Activated CD4-positive, alpha-beta T cell treated with anti-CD3 and anti-CD28 coated beads, Interleukin-2, amount 10 ng/mL, durations not matched to agents 24 days and 14 days (primary cell): ENCODE measurements at regions not wholly inside any gene's neighbourhood (a gene's known extent, or its start where the extent isn't known, plus 50 kb on each side); places are given as distances from the start of the nearest gene placed in this dataset.
A peak's percentile ranks its signal among the peaks of the same experiment; 100 is the strongest.
"Not testable (repeated sequence)": the region's sequence is repeated elsewhere in the genome, so short reads cannot be mapped to it uniquely, and the experiment has no call there.

Experiments
- DNase-seq: peaks from one replicate; pipeline ENCODE4 v3.0.0; 2022
- H3K27ac Mint-ChIP-seq: one replicate; pipeline ENCODE4 v1.8.0; 2022; ENCODE audit warnings: mild to moderate bottlenecking, mixed read lengths
- H3K27me3 Mint-ChIP-seq: one replicate; pipeline ENCODE4 v1.8.0; 2022; ENCODE audit warnings: mixed read lengths
- H3K36me3 Mint-ChIP-seq: one replicate; pipeline ENCODE4 v1.8.0; 2022; ENCODE audit warnings: low read depth, mild to moderate bottlenecking, mixed read lengths
- H3K4me1 Mint-ChIP-seq: one replicate; pipeline ENCODE4 v1.8.0; 2021; ENCODE audit warnings: mixed read lengths
- H3K4me3 Mint-ChIP-seq: one replicate; pipeline ENCODE4 v1.8.0; 2022; ENCODE audit warnings: mild to moderate bottlenecking, moderate library complexity, mixed read lengths
- H3K9me3 Mint-ChIP-seq: one replicate; pipeline ENCODE4 v1.8.0; 2021; ENCODE audit warnings: mixed read lengths
- intact Hi-C: fragments of 100-400 bp; cut with micrococcal nuclease; formaldehyde crosslinking; loops from one replicate; pipeline ENCODE4 v1.15.1; 2023

DNA sequence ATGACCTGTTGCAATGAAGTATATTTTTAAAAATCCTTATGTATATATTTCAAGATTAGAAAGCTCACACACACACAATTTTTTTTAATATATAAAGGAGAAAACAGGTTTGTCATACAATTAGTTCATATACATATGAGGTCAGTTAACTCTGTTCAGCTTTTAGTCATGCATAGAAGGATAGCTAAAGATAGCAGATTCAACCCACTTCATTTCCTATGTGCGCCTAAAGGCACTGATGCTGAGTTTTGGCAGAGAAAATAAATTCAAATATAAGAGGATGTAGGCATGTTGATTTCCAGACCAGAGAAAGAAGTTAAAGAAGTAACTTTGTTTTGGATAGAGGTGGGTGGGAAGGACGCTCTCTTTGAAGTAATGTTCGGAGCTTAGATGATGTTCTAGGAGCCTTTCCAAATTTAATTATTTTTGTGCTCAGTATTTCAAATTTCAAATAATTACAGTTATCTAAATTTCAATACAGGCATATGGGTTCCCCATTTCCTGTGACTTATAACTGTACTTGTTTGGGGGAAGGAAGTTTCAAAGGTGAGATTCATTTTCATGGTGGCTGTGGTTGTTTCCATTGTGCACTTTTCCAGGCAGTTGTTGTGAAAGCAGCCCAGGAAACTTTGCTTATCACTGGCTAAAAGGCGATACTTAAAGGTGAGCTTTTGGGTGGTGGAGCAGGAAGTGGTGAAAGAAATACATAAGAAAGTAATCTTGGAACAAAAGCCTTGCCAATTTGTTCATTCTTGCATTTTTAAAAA is 523.4 kb upstream of the FANCL start:
- Mint-ChIP-seq H3K27ac (no peak overlapping the region), H3K27me3 (peaks cover 4% of the 10 kb centered on the region), H3K36me3 (no peaks in the 10 kb centered on the region), H3K4me3 (no peak overlapping the region), H3K4me1 (no peaks in the 10 kb centered on the region), H3K9me3 (no peaks in the 10 kb centered on the region)
- DNase-seq, result no peak
- intact Hi-C loops, result no loop called here

DNA sequence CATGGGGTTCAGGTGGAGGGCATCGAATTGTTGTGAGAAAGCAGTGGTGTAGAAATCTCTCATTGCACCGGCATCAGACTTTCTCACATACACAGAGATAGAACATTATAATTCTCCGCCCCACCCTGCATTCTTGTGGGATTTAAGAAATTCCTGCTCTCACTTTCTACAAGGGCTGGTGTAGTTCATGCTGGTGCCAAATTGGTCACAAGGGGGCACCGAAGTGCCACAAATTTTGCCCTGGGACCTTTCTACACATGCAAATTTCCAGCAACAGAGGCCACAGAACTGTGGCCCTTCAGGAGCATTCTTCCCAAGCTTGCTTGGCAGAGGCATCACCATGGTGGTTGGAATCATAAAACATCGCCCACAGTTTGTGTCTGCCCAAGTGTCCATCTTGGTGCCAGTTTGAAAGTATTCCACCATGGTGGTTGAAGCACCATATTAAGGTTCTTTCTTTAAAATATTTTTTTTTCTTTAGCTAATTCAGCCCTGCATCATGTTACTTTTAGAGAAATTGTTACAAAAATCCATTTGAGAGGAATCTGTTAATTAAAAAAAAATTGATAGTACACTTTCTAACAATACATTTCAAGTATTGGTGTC is 521.2 kb upstream of the FANCL start:
- intact Hi-C loops, result no loop called here
- H3K4me3 Mint-ChIP-seq, result no peak overlapping the region

DNA sequence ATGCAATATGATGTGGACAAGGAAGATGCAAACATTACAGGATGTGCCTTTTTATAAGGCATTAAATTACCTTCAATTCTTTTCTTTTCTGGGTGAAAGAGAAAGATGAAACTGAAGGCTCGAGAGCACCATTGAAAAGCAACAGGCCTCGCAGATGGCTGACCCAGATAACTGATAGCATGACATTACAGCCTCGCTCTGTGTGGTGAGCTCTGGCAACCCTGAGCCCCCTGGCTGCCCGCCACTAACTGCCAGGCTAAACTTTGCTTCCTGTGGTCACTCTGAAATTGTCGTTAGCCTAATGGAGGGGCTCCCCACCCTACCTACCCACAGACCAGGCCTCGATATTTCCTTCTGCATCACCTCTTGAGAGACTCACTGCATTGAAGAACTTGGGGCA is 516.8 kb upstream of the FANCL start:
- no peak overlapping the region for H3K4me3 Mint-ChIP-seq
- peaks cover 4% of the 10 kb centered on the region for H3K27me3 Mint-ChIP-seq
- H3K27ac Mint-ChIP-seq, result no peak overlapping the region
- intact Hi-C loops, result no loop called here
- no peaks in the 10 kb centered on the region for H3K36me3 Mint-ChIP-seq
- H3K4me1 Mint-ChIP-seq, result no peaks in the 10 kb centered on the region
- H3K9me3 Mint-ChIP-seq, result no peaks in the 10 kb centered on the region
- no peak for DNase-seq

More for the DNA sequence above, 521.2 kb upstream of the FANCL start:
- Mint-ChIP-seq H3K4me1 (no peaks in the 10 kb centered on the region), H3K27ac (no peak overlapping the region), H3K36me3 (no peaks in the 10 kb centered on the region), H3K9me3 (no peaks in the 10 kb centered on the region), H3K27me3 (peaks cover 4% of the 10 kb centered on the region)
- DNase-seq, result peak; percentile 64

DNA sequence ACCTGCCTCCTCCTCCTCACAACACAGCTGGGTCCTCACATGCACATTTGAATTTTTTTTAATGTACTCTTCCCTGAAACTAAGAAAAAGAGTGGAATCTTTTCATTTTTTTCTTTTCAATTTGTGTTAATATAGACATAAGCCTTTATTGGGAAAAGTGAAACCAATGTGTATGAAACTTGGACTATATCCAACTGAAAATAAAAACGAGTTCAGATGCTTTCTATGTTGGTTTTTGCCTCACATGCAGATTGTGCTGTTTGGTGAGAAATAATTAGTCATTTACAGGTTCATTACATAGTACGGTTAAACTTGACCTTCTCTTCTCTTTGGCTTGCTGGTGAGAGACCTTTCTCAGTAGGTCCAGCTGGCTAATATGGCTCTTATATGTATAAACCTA is 515.2 kb upstream of the FANCL start:
- Mint-ChIP-seq H3K27ac (no peak overlapping the region), H3K4me3 (no peak overlapping the region), H3K36me3 (no peaks in the 10 kb centered on the region), H3K4me1 (no peaks in the 10 kb centered on the region), H3K9me3 (no peaks in the 10 kb centered on the region), H3K27me3 (peaks cover 1% of the 10 kb centered on the region)
- intact Hi-C loops, result no loop called here
- no peak for DNase-seq

DNA sequence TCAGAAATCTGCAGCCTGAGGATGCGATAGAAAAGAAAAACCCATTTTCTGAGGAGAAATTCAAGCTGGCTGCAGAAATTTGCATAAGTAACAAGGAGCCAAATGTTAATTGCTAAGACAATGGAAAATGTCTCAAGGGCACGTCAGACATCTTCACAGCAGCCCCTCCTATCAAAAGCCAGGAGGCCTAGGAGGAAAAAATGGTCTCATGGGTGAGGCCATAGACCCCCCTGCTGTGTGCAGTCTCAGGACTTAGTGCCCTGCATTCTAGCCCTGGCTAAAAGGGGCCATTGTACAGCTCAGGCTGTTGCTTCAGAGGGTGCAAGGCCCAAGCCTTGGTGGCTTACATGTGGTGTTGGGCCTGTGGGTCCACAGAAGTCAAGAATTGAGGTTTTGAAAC is 511.4 kb upstream of the FANCL start:
- H3K9me3 Mint-ChIP-seq, H3K36me3 Mint-ChIP-seq, H3K4me3 Mint-ChIP-seq, H3K4me1 Mint-ChIP-seq, DNase-seq, H3K27ac Mint-ChIP-seq, intact Hi-C loops, H3K27me3 Mint-ChIP-seq: not testable (repeated sequence)

DNA sequence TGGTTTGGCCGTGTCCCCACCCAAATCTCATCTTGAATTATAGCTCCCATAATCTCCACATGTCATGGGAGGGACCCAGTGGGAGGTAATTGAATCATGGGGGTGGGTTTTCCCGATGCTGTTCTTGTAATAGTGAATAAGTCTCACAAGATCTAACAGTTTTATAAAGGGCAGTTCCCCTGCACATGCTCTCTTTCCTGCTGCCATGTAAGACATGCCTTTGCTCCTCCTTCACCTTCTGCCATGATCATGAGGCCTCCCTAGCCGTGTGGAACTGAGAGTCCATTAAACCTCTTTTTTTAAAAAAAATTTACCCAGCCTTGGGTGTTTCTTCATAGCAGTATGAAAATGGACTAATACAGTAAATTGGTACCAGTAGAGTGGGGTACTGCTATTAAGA is 510.6 kb upstream of the FANCL start:
- intact Hi-C loops, H3K9me3 Mint-ChIP-seq, H3K36me3 Mint-ChIP-seq, DNase-seq, H3K4me3 Mint-ChIP-seq, H3K27me3 Mint-ChIP-seq, H3K4me1 Mint-ChIP-seq, H3K27ac Mint-ChIP-seq: not testable (repeated sequence)

DNA sequence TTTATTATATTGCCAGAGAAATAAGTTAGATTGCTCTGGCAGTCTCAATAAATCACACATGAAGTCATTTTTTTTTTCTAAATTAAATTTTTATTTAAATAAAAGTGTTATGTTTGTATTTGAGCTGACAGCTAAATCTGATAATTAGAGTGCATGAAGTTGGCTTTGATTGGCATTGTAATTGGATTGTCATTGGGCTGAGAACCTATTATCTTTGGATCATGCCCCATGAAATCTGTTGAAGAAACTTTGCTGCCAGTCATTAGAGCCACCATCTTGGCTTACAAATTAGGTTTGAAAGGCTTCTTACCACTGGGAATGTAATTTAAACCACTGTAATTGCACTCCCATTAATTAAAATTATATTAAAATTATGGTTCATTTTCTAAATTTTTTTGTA is 507.9 kb upstream of the FANCL start:
- no peaks in the 10 kb centered on the region for H3K9me3 Mint-ChIP-seq
- no peak overlapping the region for H3K27ac Mint-ChIP-seq
- no peaks in the 10 kb centered on the region for H3K27me3 Mint-ChIP-seq
- no peak for DNase-seq
- H3K4me3 Mint-ChIP-seq, result no peak overlapping the region
- no peaks in the 10 kb centered on the region for H3K4me1 Mint-ChIP-seq
- intact Hi-C loops, result no loop called here
- no peaks in the 10 kb centered on the region for H3K36me3 Mint-ChIP-seq

DNA sequence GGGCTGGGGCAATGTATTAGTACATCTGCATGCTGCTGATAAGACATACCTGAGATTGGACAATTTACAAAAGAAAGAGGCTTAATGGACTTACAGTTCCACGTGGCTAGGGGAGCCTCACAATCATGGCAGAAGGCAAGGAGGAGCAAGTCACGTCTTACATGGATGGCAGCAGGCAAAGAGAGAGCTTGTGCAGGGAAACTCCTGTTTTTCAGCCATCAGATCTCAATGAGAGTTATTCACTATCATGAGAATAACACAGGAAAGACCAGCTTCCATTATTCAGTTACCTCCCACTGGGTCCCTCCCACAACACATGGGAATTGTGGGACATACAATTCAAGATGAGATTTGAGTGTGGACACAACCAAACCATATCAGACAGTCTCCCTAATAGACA is 504.2 kb upstream of the FANCL start:
- H3K27me3 Mint-ChIP-seq, H3K9me3 Mint-ChIP-seq, H3K27ac Mint-ChIP-seq: not testable (repeated sequence)

DNA sequence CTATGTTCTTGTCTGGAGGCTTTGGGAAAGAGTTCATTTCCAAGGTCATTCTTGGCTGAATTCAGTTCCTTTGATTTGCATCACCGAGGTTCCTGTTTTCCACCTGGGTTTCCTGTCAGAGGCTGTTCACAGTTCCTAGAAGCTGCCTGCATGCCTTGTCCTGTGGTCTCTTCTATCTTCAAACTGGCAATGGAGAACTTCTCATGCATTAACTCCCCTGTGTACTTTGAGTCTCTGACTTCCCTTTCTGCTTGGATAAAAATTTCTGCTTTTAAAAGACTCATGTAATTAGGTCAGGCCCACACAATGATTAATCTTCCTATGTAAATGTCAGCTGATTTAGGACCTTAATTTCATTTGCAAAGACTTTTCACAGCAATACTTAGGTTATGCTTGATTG is 499.3 kb upstream of the FANCL start:
- intact Hi-C loops, result no loop called here

More for the DNA sequence above, 504.2 kb upstream of the FANCL start:
- H3K36me3 Mint-ChIP-seq, H3K4me3 Mint-ChIP-seq, intact Hi-C loops, H3K4me1 Mint-ChIP-seq, DNase-seq: not testable (repeated sequence)

DNA sequence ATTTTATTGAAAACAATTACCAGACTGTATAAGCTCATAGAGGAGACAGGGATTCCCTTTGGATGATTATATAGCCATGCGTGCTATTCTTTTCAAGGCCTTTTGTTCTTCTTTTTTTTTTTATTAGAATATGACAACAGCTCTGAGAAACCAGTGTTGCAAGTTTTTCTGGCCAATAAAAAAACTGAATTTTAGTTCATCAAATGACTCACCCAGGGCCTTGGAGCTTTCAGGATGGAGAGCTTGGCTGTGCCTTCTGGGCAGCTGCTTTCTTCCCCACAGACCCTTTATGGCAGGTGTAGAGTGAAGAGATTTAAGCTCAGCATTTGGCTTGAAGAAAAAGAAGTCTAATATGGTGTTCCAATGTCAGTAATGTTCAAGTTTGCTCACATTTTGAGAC is 497.9 kb upstream of the FANCL start:
- no peaks in the 10 kb centered on the region for H3K4me1 Mint-ChIP-seq
- no peaks in the 10 kb centered on the region for H3K27me3 Mint-ChIP-seq
- no peak for DNase-seq
- H3K9me3 Mint-ChIP-seq, result no peaks in the 10 kb centered on the region
- no peak overlapping the region for H3K27ac Mint-ChIP-seq
- no peak overlapping the region for H3K4me3 Mint-ChIP-seq
- H3K36me3 Mint-ChIP-seq, result no peaks in the 10 kb centered on the region
- intact Hi-C loops, result no loop called here

More for the DNA sequence above, 499.3 kb upstream of the FANCL start:
- DNase-seq, result no peak
- H3K27ac Mint-ChIP-seq, result no peak overlapping the region
- no peaks in the 10 kb centered on the region for H3K9me3 Mint-ChIP-seq
- no peak overlapping the region for H3K4me3 Mint-ChIP-seq
- H3K4me1 Mint-ChIP-seq, result no peaks in the 10 kb centered on the region
- no peaks in the 10 kb centered on the region for H3K27me3 Mint-ChIP-seq
- H3K36me3 Mint-ChIP-seq, result no peaks in the 10 kb centered on the region

DNA sequence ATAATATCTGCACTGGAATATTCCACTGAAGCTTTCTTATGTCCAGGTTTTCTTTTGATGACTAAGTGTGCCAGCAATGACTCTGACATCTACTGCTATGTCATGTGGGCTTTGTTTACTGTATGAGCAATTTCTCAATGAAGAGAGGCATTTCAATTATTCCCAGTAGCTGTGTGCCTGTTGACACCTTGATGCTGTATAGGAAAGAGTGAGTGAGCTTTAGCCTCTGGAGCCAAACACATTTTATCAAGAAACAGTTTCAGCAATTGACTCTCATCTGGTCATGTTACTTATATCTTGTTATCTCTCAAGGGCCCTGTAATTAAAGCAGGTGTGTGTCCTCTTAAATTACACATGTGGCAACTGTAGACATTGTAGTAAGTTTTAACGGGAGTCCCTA is 493.2 kb upstream of the FANCL start:
- H3K4me1 Mint-ChIP-seq, result no peaks in the 10 kb centered on the region
- no peaks in the 10 kb centered on the region for H3K36me3 Mint-ChIP-seq
- H3K4me3 Mint-ChIP-seq, result no peak overlapping the region
- intact Hi-C loops, result no loop called here
- no peak overlapping the region for H3K27ac Mint-ChIP-seq
- peaks cover 6% of the 10 kb centered on the region for H3K27me3 Mint-ChIP-seq
- no peaks in the 10 kb centered on the region for H3K9me3 Mint-ChIP-seq
- no peak for DNase-seq

DNA sequence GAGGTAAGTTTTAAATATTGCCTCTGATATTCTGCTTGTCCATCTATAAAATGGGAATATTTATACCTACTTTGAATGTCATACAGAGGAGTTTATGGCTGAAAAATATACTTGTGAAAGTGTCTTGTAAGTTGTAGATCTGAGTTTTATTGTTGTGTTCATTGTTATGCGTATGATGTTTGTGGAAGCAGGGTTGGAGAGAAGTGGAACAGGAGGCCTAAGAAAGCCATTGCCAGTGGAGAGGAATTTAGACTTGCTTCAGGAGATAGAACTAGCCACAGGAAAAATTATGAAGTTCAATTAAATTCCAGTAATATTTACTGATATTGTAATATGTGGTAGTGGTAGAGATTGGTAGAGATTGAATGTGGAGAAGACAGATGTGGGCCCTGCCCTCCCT is 491.9 kb upstream of the FANCL start:
- H3K27ac Mint-ChIP-seq, result no peak overlapping the region
- intact Hi-C loops, result no loop called here
- H3K36me3 Mint-ChIP-seq, result no peaks in the 10 kb centered on the region
- no peaks in the 10 kb centered on the region for H3K4me1 Mint-ChIP-seq
- H3K9me3 Mint-ChIP-seq, result no peaks in the 10 kb centered on the region
- no peak overlapping the region for H3K4me3 Mint-ChIP-seq
- no peak for DNase-seq
- peaks cover 6% of the 10 kb centered on the region for H3K27me3 Mint-ChIP-seq

DNA sequence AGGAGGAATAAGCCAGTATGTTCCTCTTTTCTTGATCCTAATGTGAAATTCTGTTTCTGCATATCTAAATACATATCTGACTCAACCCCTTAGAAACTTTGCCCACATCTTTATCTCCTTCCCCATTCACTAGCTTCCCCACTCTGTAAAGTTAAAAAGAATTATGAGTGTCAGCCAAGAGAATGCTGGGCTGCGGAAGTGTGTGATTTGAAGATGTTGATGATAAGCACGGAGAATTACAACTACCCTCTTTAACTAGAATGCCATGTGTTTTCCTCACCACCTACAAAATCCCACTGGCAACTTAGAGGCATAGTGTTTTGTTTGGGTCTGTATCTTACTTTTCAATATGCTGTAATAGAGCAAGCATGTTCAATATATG is 490.4 kb upstream of the FANCL start:
- H3K9me3 Mint-ChIP-seq, result no peaks in the 10 kb centered on the region
- no peak for DNase-seq
- H3K27ac Mint-ChIP-seq, result no peak overlapping the region
- H3K27me3 Mint-ChIP-seq, result peaks cover 6% of the 10 kb centered on the region
- no peak overlapping the region for H3K4me3 Mint-ChIP-seq
- intact Hi-C loops, result no loop called here
- H3K4me1 Mint-ChIP-seq, result no peaks in the 10 kb centered on the region
- H3K36me3 Mint-ChIP-seq, result no peaks in the 10 kb centered on the region

DNA sequence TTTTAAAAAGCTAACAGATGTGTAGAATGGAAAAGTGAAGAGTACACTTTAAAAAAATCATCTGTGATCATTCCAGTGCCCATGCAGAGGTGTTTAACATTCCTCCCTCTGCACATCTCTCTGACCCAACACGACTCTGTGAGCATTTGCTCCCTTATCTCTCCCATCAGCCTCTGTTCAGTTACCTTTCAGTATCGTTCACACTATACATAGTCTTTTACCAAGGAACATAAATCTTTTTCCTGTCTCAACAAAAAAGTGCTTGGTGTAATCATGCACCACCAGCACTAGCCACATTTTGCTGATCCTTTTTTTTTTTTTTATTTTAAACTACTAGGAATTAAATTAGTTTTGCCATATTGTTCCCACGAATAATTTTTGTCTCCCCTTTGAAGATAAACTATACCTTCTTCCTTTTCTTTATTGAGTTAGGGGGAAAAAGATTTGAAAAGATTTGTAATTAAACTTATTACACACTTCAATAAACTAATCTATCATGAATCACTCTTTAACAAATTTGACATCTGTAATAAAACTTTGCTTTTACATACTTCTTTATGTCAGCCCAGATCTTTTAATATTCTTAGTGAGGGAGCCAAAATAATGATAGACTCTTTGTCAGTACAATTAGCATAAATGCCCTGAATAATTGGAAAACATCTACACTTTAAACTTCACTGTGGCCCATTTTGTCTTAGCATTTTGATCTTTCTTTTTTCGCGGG is 489.8 kb upstream of the FANCL start:
- DNase-seq, result no peak
- Mint-ChIP-seq H3K36me3 (no peaks in the 10 kb centered on the region), H3K27ac (no peak overlapping the region), H3K9me3 (no peaks in the 10 kb centered on the region), H3K4me1 (no peaks in the 10 kb centered on the region), H3K4me3 (no peak overlapping the region), H3K27me3 (peaks cover 6% of the 10 kb centered on the region)
- intact Hi-C loops, result no loop called here
